ENCODE measurements at regions not wholly inside any gene's neighbourhood (a gene's known extent, or its start where the extent isn't known, plus 50 kb on each side); places are given as distances from the start of the nearest gene placed in this dataset.

DNA sequence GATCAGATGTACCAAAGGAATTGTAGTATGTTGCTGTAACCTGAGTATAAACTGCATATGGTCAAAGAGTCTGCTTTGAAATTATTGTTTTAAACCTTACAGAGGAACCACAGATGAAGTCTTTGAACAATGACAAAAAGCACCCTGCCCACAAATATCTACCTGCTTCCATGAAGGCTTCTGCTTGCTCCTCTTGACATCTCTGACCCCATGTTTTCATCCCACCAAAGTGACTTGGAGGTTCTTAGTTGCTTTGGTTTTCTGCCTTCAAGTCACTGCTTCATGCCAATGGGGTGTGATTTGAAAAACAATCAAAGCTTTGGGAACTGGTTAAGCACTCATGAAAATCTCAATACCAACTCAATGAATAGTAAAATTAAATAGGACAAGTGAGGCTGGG lies 194.6 kb upstream of the ACTBL2 start:
- TF ChIP-seq, protein P1, sequence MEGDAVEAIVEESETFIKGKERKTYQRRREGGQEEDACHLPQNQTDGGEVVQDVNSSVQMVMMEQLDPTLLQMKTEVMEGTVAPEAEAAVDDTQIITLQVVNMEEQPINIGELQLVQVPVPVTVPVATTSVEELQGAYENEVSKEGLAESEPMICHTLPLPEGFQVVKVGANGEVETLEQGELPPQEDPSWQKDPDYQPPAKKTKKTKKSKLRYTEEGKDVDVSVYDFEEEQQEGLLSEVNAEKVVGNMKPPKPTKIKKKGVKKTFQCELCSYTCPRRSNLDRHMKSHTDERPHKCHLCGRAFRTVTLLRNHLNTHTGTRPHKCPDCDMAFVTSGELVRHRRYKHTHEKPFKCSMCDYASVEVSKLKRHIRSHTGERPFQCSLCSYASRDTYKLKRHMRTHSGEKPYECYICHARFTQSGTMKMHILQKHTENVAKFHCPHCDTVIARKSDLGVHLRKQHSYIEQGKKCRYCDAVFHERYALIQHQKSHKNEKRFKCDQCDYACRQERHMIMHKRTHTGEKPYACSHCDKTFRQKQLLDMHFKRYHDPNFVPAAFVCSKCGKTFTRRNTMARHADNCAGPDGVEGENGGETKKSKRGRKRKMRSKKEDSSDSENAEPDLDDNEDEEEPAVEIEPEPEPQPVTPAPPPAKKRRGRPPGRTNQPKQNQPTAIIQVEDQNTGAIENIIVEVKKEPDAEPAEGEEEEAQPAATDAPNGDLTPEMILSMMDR (IDR thresholded peaks at IDR 0.05) = no peak
- TF ChIP-seq POLR2A (IDR thresholded peaks at IDR 0.05) = no peak
